ENCODE measurements at regions not wholly inside any gene's neighbourhood (a gene's known extent, or its start where the extent isn't known, plus 50 kb on each side); places are given as distances from the start of the nearest gene placed in this dataset.

- no peak for DNase-seq
These were observed 50.7 kb upstream of the FERMT1 start for GRCh38 chr20:6173481-6173880.

Data from SHP77 (cell line).